Effector memory CD4-positive, alpha-beta T cell (primary cell): ENCODE measurements at regions not wholly inside any gene's neighbourhood (a gene's known extent, or its start where the extent isn't known, plus 50 kb on each side); places are given as distances from the start of the nearest gene placed in this dataset.

Source experiments
- DNase-seq, 3 donors: peaks; one replicate each; pipeline ENCODE4 v3.0.0-alpha.2; 2020
- H3K27ac ChIP-seq: 2 replicates; pipeline ENCODE4 v1.7.0; 2013; ENCODE audit warnings: mild to moderate bottlenecking, low read length, moderate library complexity; ENCODE audit not compliant: insufficient read depth, poor library complexity, severe bottlenecking
- H3K27me3 ChIP-seq: replicated peaks from 2 replicates; pipeline ENCODE4 v1.7.0; 2013; ENCODE audit warnings: mild to moderate bottlenecking, low read length; ENCODE audit not compliant: insufficient read depth, control insufficient read depth, poor library complexity, severe bottlenecking
- H3K36me3 ChIP-seq: 2 replicates; pipeline ENCODE4 v1.7.0; 2013; ENCODE audit warnings: mild to moderate bottlenecking, low read length, moderate library complexity; ENCODE audit not compliant: control insufficient read depth, insufficient read depth
- H3K4me1 ChIP-seq: 2 replicates; pipeline ENCODE4 v1.7.0; 2013; ENCODE audit warnings: low read length, mild to moderate bottlenecking; ENCODE audit not compliant: control insufficient read depth, insufficient read depth, poor library complexity, severe bottlenecking
- H3K4me3 ChIP-seq: 2 replicates; pipeline ENCODE4 v1.7.0; 2013; ENCODE audit warnings: low read length, low read depth, mild to moderate bottlenecking; ENCODE audit not compliant: insufficient read depth, poor library complexity, severe bottlenecking
- H3K9me3 ChIP-seq: 2 replicates; pipeline ENCODE4 v1.7.0; 2013; ENCODE audit warnings: mild to moderate bottlenecking, low read length, moderate library complexity; ENCODE audit not compliant: control insufficient read depth

GRCh38 chr1:93775224-93775623, 93.6 kb upstream of the BCAR3 start:
- Histone ChIP-seq H3K9me3 (no peaks in the 10 kb centered on the region), H3K36me3 (no peaks in the 10 kb centered on the region), H3K4me3 (no peak overlapping the region), H3K4me1 (no peaks in the 10 kb centered on the region), H3K27me3 (no peaks in the 10 kb centered on the region), H3K27ac (no peak overlapping the region)
- DNase-seq: no peak

DNA sequence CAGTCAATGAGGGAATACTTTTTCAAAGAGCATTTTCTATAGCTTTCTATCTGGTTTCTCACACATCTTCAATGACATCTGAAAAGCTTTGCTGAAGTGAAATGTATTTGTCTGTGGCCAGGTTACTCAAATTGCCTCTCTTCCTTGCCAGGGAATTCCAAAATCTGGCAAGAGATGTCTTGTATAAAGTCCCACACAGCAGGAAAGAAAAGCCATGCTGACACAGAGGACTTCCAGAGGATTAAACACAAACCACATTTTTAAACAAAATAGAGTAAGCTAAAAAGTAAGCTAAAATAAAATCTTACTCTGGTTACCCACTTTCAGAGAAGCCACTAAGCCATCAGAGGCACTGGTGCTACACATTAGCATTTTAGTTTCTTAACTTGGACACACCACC, 93.1 kb upstream of the BCAR3 start:
- DNase-seq: no peak
- Histone ChIP-seq H3K27ac (no peak overlapping the region), H3K27me3 (no peaks in the 10 kb centered on the region), H3K4me3 (no peak overlapping the region), H3K36me3 (no peaks in the 10 kb centered on the region), H3K4me1 (no peaks in the 10 kb centered on the region), H3K9me3 (no peaks in the 10 kb centered on the region)

GRCh38 chr1:93773049-93773838, 91.6 kb upstream of the BCAR3 start:
- Histone ChIP-seq H3K4me3 (no peak overlapping the region), H3K27ac (no peak overlapping the region), H3K27me3 (no peaks in the 10 kb centered on the region), H3K36me3 (no peaks in the 10 kb centered on the region), H3K9me3 (no peaks in the 10 kb centered on the region), H3K4me1 (no peaks in the 10 kb centered on the region)
- no peak for DNase-seq

- Histone ChIP-seq H3K4me1 (no peaks in the 10 kb centered on the region), H3K27ac (no peak overlapping the region), H3K36me3 (no peaks in the 10 kb centered on the region), H3K4me3 (no peak overlapping the region), H3K27me3 (no peaks in the 10 kb centered on the region), H3K9me3 (no peaks in the 10 kb centered on the region)
- DNase-seq: no peak
Observed at GRCh38 chr1:93771843-93772242, 90.2 kb upstream of the BCAR3 start.

DNA sequence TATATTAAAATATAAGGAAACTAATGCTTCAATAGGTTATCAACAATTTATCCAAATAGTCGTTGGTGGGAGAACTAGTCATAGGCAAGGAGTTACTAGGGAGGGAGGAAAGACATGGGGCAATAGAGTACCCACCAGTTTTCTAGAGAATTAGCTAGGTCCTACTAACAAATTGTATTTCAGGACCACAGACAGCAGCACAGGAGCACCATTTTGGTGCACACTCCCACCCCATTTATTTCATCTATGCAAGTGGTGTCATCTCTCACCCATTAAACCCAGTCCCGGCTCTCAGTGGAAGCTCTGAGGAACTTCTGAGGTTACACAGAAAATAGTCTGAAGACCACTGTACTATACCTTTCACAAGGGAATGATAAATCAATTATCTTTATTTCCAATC, 89.0 kb upstream of the BCAR3 start:
- Histone ChIP-seq H3K9me3 (no peaks in the 10 kb centered on the region), H3K4me3 (no peak overlapping the region), H3K27me3 (no peaks in the 10 kb centered on the region), H3K4me1 (no peaks in the 10 kb centered on the region), H3K27ac (no peak overlapping the region), H3K36me3 (no peaks in the 10 kb centered on the region)
- DNase-seq: no peak

DNA sequence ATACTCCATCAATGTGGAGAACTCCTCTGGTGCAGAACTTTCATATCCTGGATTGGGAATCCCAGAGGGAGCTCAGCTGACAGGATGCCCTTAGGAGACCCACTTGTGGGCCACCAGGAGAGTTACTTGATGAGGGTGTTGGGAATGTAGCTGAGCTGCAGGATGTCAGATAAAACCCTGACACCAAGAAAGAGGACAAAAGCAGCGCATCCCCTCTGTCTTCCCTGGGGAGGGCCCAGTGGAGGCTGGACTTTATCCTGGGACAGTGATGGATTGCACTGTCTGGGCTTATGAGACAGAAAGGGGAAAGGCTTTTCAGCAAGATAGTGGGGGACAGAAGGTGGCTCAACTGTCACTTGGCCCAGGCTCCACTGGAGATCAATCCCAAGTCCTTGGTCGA, 88.1 kb upstream of the BCAR3 start:
- H3K9me3 ChIP-seq: no peaks in the 10 kb centered on the region
- no peaks in the 10 kb centered on the region for H3K4me1 ChIP-seq
- no peaks in the 10 kb centered on the region for H3K36me3 ChIP-seq
- H3K27ac ChIP-seq: no peak overlapping the region
- no peak overlapping the region for H3K4me3 ChIP-seq
- no peak for DNase-seq
- no peaks in the 10 kb centered on the region for H3K27me3 ChIP-seq

- no peaks in the 10 kb centered on the region for H3K27me3 ChIP-seq
- H3K27ac ChIP-seq: no peak overlapping the region
- no peaks in the 10 kb centered on the region for H3K4me1 ChIP-seq
- H3K36me3 ChIP-seq: no peaks in the 10 kb centered on the region
- DNase-seq: no peak
- H3K4me3 ChIP-seq: no peak overlapping the region
- H3K9me3 ChIP-seq: no peaks in the 10 kb centered on the region
Observed at GRCh38 chr1:93768380-93768863, 86.8 kb upstream of the BCAR3 start.

GRCh38 chr1:93766451-93766850, 84.8 kb upstream of the BCAR3 start:
- Histone ChIP-seq H3K27me3 (no peaks in the 10 kb centered on the region), H3K36me3 (no peaks in the 10 kb centered on the region), H3K4me3 (no peak overlapping the region), H3K4me1 (no peaks in the 10 kb centered on the region), H3K9me3 (no peaks in the 10 kb centered on the region), H3K27ac (no peak overlapping the region)
- DNase-seq: no peak

DNA sequence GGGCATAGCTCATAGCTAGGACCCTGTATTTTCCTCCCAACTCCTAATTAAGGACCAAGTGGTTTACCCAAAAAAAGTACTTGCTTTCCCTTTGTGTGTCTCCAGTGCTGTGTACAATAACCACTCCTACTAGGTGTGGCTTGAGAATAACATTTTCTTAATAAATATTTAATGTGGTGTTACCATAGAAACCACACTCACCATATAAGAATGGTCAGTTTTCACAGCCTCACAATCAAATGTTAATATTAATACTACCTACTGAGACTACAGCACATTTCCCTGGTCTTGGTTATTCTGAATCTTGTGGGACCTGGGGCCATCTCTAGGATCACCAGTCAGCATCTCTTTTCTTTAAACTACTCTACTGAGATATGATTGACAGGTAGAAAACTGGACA, 83.5 kb upstream of the BCAR3 start:
- Histone ChIP-seq H3K36me3 (no peaks in the 10 kb centered on the region), H3K27me3 (no peaks in the 10 kb centered on the region), H3K4me1 (no peaks in the 10 kb centered on the region), H3K9me3 (no peaks in the 10 kb centered on the region), H3K27ac (no peak overlapping the region), H3K4me3 (no peak overlapping the region)
- DNase-seq: no peak

- no peak for DNase-seq
- H3K4me3 ChIP-seq: no peak overlapping the region
- no peaks in the 10 kb centered on the region for H3K27me3 ChIP-seq
- H3K4me1 ChIP-seq: no peaks in the 10 kb centered on the region
- no peak overlapping the region for H3K27ac ChIP-seq
- H3K36me3 ChIP-seq: no peaks in the 10 kb centered on the region
- H3K9me3 ChIP-seq: no peaks in the 10 kb centered on the region
Observed at GRCh38 chr1:93764366-93764750, 82.7 kb upstream of the BCAR3 start.
